HEK293 (cell line): ENCODE measurements at regions not wholly inside any gene's neighbourhood (a gene's known extent, or its start where the extent isn't known, plus 50 kb on each side); places are given as distances from the start of the nearest gene placed in this dataset.

Experiments used
- CTCF ChIA-PET: fragments of 350-600 bp; formaldehyde crosslinking; extraction: SDS; loops from one replicate; lab custom pipeline; 2021; ENCODE audit warnings: antibody characterized with exemption; lab: Yijun Ruan, JAX
- POLR2A ChIA-PET: fragments of 300-600 bp; formaldehyde crosslinking; extraction: SDS; loops from one replicate; lab custom pipeline; 2020; ENCODE audit warnings: antibody characterized with exemption, inconsistent platforms; lab: Yijun Ruan, JAX
- H3K27ac ChIP-seq: fragments of 200-500 bp; sonication (Bioruptor generic); 2 replicates; pipeline ENCODE4 v1.5.1; 2014; ENCODE audit warnings: low read depth, low read length, control low read depth, inconsistent platforms; ENCODE audit errors: extremely low read depth
- H3K36me3 ChIP-seq, 2 experiments: fragments of 200-500 bp in 1 of 2; sonication (Bioruptor generic) in 1 of 2; 1 replicate in 1 of 2; 2 replicates in 1 of 2; pipeline ENCODE4 v1.5.1; 2014 to 2017; ENCODE audit warnings: inconsistent platforms in 2 of 2, low read length in 2 of 2; ENCODE audit not compliant: control insufficient read depth in 2 of 2, insufficient read depth in 1 of 2
- H3K4me1 ChIP-seq: fragments of 200-500 bp; sonication (Bioruptor generic); 2 replicates; pipeline ENCODE4 v1.5.1; 2014; ENCODE audit warnings: mild to moderate bottlenecking, low read length, inconsistent platforms; ENCODE audit not compliant: control insufficient read depth, insufficient read depth
- H3K4me3 ChIP-seq: 2 replicates; pipeline ENCODE4 v1.5.1; 2011; ENCODE audit warnings: low read depth, mild to moderate bottlenecking, control low read depth, low read length, moderate library complexity
- H3K9me3 ChIP-seq: fragments of 200-500 bp; sonication (Bioruptor generic); 2 replicates; pipeline ENCODE4 v1.5.1; 2014; ENCODE audit warnings: low read depth, low read length, inconsistent platforms; ENCODE audit not compliant: control insufficient read depth, insufficient read depth
- MZF1 ChIP-seq: fragments of 450-650 bp; formaldehyde crosslinking; IDR thresholded peaks from 2 replicates; pipeline ENCODE4 v1.5.1; 2017; ENCODE audit warnings: missing biosample characterization, missing genetic modification characterization, borderline replicate concordance
- ZBTB48 ChIP-seq: fragments of 450-650 bp; formaldehyde crosslinking; IDR thresholded peaks from 2 replicates; pipeline ENCODE4 v1.5.1; 2016; ENCODE audit warnings: missing biosample characterization, missing genetic modification characterization
- ZFP69B ChIP-seq: fragments of 450-650 bp; formaldehyde crosslinking; IDR thresholded peaks from 2 replicates; pipeline ENCODE4 v1.5.1; 2016; ENCODE audit warnings: missing biosample characterization, missing genetic modification characterization
- ZNF10 ChIP-seq: fragments of 450-650 bp; formaldehyde crosslinking; IDR thresholded peaks from 2 replicates; pipeline ENCODE4 v1.5.1; 2017; ENCODE audit warnings: missing biosample characterization, missing genetic modification characterization
- ZNF121 ChIP-seq: fragments of 450-650 bp; formaldehyde crosslinking; IDR thresholded peaks from 2 replicates; pipeline ENCODE4 v1.5.1; 2016; ENCODE audit warnings: missing biosample characterization, missing genetic modification characterization
- ZNF132 ChIP-seq: fragments of 450-650 bp; formaldehyde crosslinking; IDR thresholded peaks from 2 replicates; pipeline ENCODE4 v1.5.1; 2017; ENCODE audit warnings: missing biosample characterization, missing genetic modification characterization, borderline replicate concordance
- ZNF19 ChIP-seq: fragments of 450-650 bp; formaldehyde crosslinking; IDR thresholded peaks from 2 replicates; pipeline ENCODE4; 2016; ENCODE audit warnings: missing biosample characterization, missing genetic modification characterization, low read depth
- ZNF248 ChIP-seq: fragments of 450-650 bp; formaldehyde crosslinking; IDR thresholded peaks from 2 replicates; pipeline ENCODE4 v1.5.1; 2017; ENCODE audit warnings: missing biosample characterization, missing genetic modification characterization
- ZNF292 ChIP-seq: fragments of 450-650 bp; formaldehyde crosslinking; IDR thresholded peaks from 2 replicates; pipeline ENCODE4 v1.5.1; 2016; ENCODE audit warnings: low read depth, missing biosample characterization, missing genetic modification characterization, borderline replicate concordance
- ZNF302 ChIP-seq: fragments of 450-650 bp; formaldehyde crosslinking; IDR thresholded peaks from 2 replicates; pipeline ENCODE4 v1.5.1; 2016; ENCODE audit warnings: missing biosample characterization, missing genetic modification characterization, low read depth
- ZNF391 ChIP-seq: fragments of 450-650 bp; formaldehyde crosslinking; IDR thresholded peaks from 2 replicates; pipeline ENCODE4 v1.5.1; 2016; ENCODE audit warnings: low read depth, missing biosample characterization, missing genetic modification characterization, borderline replicate concordance
- ZNF433 ChIP-seq: fragments of 450-650 bp; formaldehyde crosslinking; IDR thresholded peaks from 2 replicates; pipeline ENCODE4 v1.5.1; 2016; ENCODE audit warnings: missing biosample characterization, missing genetic modification characterization, low read depth
- ZNF449 ChIP-seq: fragments of 450-650 bp; formaldehyde crosslinking; IDR thresholded peaks from 2 replicates; pipeline ENCODE4 v1.5.1; 2017; ENCODE audit warnings: missing biosample characterization, mild to moderate bottlenecking, missing genetic modification characterization, moderate library complexity
- ZNF548 ChIP-seq: fragments of 450-650 bp; formaldehyde crosslinking; IDR thresholded peaks from 2 replicates; pipeline ENCODE4 v1.5.1; 2016; ENCODE audit warnings: missing biosample characterization, missing genetic modification characterization
- ZNF600 ChIP-seq: fragments of 450-650 bp; formaldehyde crosslinking; IDR thresholded peaks from 2 replicates; pipeline ENCODE4 v1.5.1; 2016; ENCODE audit warnings: missing biosample characterization, missing genetic modification characterization
- ZNF623 ChIP-seq: fragments of 450-650 bp; formaldehyde crosslinking; IDR thresholded peaks from 2 replicates; pipeline ENCODE4 v1.5.1; 2016; ENCODE audit warnings: missing biosample characterization, missing genetic modification characterization
- ZNF660 ChIP-seq: fragments of 450-650 bp; IDR thresholded peaks from 2 replicates; pipeline ENCODE4 v1.5.1; 2018; ENCODE audit warnings: missing biosample characterization, mild to moderate bottlenecking, missing genetic modification characterization
- ZNF747 ChIP-seq: fragments of 450-650 bp; formaldehyde crosslinking; IDR thresholded peaks from 2 replicates; pipeline ENCODE4 v1.5.1; 2016; ENCODE audit warnings: missing biosample characterization, missing genetic modification characterization
- ZNF776 ChIP-seq: fragments of 450-650 bp; formaldehyde crosslinking; IDR thresholded peaks from 2 replicates; pipeline ENCODE4 v1.5.0; 2017; ENCODE audit warnings: missing biosample characterization, missing genetic modification characterization, borderline replicate concordance
- ZNF837 ChIP-seq: fragments of 450-650 bp; formaldehyde crosslinking; IDR thresholded peaks from 2 replicates; pipeline ENCODE4 v1.5.1; 2016; ENCODE audit warnings: missing biosample characterization, missing genetic modification characterization
- ZSCAN16 ChIP-seq: fragments of 450-650 bp; formaldehyde crosslinking; IDR thresholded peaks from 2 replicates; pipeline ENCODE4 v1.5.1; 2016; ENCODE audit warnings: missing biosample characterization, missing genetic modification characterization
- ZXDB ChIP-seq: fragments of 450-650 bp; formaldehyde crosslinking; IDR thresholded peaks from 2 replicates; pipeline ENCODE4 v1.5.1; 2016; ENCODE audit warnings: missing biosample characterization, missing genetic modification characterization
- TF ChIP-seq, protein P1 (sequence below): fragments of 450-650 bp; formaldehyde crosslinking; IDR thresholded peaks from 2 replicates; pipeline ENCODE4 v1.5.1; 2016; ENCODE audit warnings: missing biosample characterization, missing genetic modification characterization, low read depth
- TF ChIP-seq, protein P2 (sequence below): fragments of 450-650 bp; formaldehyde crosslinking; IDR thresholded peaks from 2 replicates; pipeline ENCODE4 v1.5.1; 2016; ENCODE audit warnings: missing biosample characterization, missing genetic modification characterization
- TF ChIP-seq, protein P3 (sequence below): fragments of 450-650 bp; formaldehyde crosslinking; IDR thresholded peaks from 2 replicates; pipeline ENCODE4 v1.5.1; 2016; ENCODE audit warnings: missing biosample characterization, missing genetic modification characterization

- TF ChIP-seq ZNF121 (tag by site-specific recombination) (no peak), ZNF548 (tag by site-specific recombination) (no peak), ZNF600 (tag by site-specific recombination) (no peak), ZNF391 (tag by site-specific recombination) (no peak), ZBTB48 (tag by site-specific recombination) (no peak), ZNF776 (no peak), ZFP69B (tag by site-specific recombination) (no peak)
- no peak overlapping the region for H3K27ac ChIP-seq
- H3K36me3 ChIP-seq: no peaks in the 10 kb centered on the region
- H3K4me3 ChIP-seq: no peak overlapping the region
- H3K9me3 ChIP-seq: no peaks in the 10 kb centered on the region
- ChIA-PET POLR2A (no interaction called here), CTCF (no interaction called here)
- no peaks in the 10 kb centered on the region for H3K4me1 ChIP-seq
Observed at GRCh38 chr4:145319751-145320150, 139.4 kb upstream of the OTUD4 start.

DNA sequence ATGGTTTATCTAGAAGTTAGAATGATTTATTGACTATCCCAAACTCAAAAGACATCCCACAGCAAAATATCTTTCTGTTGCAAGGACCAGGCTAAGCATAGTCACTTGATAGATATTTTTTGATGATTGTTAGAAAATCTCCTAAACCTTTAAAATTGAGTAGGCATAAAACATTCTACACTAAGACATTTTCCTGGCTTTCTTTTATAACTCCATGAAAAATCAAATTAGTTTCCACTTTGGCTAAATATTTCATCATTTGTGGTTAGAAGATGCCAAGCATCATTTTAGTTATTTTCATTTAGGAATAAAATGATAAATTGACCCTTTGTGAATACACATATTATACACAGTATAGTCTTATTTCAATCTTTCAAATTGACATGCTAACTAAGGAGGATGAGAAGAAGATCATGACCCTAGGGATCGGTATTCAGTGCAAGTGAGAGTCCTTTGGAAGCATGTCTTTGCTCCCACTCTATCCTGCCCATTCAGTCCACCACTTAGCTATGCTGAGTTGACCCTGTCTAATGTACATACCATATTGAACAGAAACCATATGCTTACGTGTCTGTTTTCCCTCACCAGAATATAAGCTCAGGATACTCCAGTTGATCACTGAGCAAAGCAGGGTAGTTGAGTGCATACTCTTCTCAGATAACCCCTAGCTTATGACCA is 136.6 kb upstream of the OTUD4 start:
- no peaks in the 10 kb centered on the region for H3K36me3 ChIP-seq
- ChIA-PET CTCF (no interaction called here), POLR2A (no interaction called here)
- no peak overlapping the region for H3K27ac ChIP-seq
- no peak for TF ChIP-seq MZF1 (tag by site-specific recombination)
- TF ChIP-seq ZNF623 (tag by site-specific recombination): no peak
- TF ChIP-seq ZNF10 (tag by site-specific recombination): no peak
- TF ChIP-seq ZNF302 (tag by site-specific recombination): no peak
- TF ChIP-seq ZBTB48 (tag by site-specific recombination): no peak
- TF ChIP-seq ZNF449 (tag by site-specific recombination): no peak
- TF ChIP-seq, protein P1, sequence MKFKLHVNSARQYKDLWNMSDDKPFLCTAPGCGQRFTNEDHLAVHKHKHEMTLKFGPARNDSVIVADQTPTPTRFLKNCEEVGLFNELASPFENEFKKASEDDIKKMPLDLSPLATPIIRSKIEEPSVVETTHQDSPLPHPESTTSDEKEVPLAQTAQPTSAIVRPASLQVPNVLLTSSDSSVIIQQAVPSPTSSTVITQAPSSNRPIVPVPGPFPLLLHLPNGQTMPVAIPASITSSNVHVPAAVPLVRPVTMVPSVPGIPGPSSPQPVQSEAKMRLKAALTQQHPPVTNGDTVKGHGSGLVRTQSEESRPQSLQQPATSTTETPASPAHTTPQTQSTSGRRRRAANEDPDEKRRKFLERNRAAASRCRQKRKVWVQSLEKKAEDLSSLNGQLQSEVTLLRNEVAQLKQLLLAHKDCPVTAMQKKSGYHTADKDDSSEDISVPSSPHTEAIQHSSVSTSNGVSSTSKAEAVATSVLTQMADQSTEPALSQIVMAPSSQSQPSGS: no peak
- no peak for TF ChIP-seq ZNF19 (tag by site-specific recombination)
- no peak for TF ChIP-seq ZNF132 (tag by site-specific recombination)
- no peaks in the 10 kb centered on the region for H3K4me1 ChIP-seq
- no peak overlapping the region for H3K4me3 ChIP-seq
- H3K9me3 ChIP-seq: no peaks in the 10 kb centered on the region

- no peaks in the 10 kb centered on the region for H3K9me3 ChIP-seq
- CTCF ChIA-PET: no interaction called here
- H3K4me3 ChIP-seq: no peak overlapping the region
- H3K36me3 ChIP-seq: no peaks in the 10 kb centered on the region
- H3K27ac ChIP-seq: no peak overlapping the region
- POLR2A ChIA-PET: no interaction called here
- no peaks in the 10 kb centered on the region for H3K4me1 ChIP-seq
- TF ChIP-seq ZNF248 (tag by site-specific recombination): no peak
- TF ChIP-seq, protein P2, sequence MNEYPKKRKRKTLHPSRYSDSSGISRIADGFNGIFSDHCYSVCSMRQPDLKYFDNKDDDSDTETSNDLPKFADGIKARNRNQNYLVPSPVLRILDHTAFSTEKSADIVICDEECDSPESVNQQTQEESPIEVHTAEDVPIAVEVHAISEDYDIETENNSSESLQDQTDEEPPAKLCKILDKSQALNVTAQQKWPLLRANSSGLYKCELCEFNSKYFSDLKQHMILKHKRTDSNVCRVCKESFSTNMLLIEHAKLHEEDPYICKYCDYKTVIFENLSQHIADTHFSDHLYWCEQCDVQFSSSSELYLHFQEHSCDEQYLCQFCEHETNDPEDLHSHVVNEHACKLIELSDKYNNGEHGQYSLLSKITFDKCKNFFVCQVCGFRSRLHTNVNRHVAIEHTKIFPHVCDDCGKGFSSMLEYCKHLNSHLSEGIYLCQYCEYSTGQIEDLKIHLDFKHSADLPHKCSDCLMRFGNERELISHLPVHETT: no peak
- no peak for TF ChIP-seq ZSCAN16
- TF ChIP-seq ZNF292 (tag by site-specific recombination): no peak
- TF ChIP-seq ZXDB: no peak
- TF ChIP-seq ZNF747: no peak
- TF ChIP-seq, protein P3, sequence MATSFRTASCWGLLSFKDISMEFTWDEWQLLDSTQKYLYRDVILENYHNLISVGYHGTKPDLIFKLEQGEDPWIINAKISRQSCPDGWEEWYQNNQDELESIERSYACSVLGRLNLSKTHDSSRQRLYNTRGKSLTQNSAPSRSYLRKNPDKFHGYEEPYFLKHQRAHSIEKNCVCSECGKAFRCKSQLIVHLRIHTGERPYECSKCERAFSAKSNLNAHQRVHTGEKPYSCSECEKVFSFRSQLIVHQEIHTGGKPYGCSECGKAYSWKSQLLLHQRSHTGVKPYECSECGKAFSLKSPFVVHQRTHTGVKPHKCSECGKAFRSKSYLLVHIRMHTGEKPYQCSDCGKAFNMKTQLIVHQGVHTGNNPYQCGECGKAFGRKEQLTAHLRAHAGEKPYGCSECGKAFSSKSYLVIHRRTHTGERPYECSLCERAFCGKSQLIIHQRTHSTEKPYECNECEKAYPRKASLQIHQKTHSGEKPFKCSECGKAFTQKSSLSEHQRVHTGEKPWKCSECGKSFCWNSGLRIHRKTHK: no peak
- no peak for TF ChIP-seq ZNF433 (tag by site-specific recombination)
- TF ChIP-seq ZNF660 (tag by site-specific recombination): no peak
- TF ChIP-seq ZNF837 (tag by site-specific recombination): no peak
Observed at GRCh38 chr4:145315811-145316225, 135.4 kb upstream of the OTUD4 start.
